GM13977 (cell line): ENCODE measurements at regions not wholly inside any gene's neighbourhood (a gene's known extent, or its start where the extent isn't known, plus 50 kb on each side); places are given as distances from the start of the nearest gene placed in this dataset.
"Not testable (repeated sequence)": the region's sequence is repeated elsewhere in the genome, so short reads cannot be mapped to it uniquely, and the experiment has no call there.

ENCODE experiments used
- DNase-seq: peaks from one replicate; pipeline ENCODE4 v3.0.0; 2012; ENCODE audit warnings: low spot score
- CTCF ChIP-seq: IDR thresholded peaks from 2 replicates; pipeline ENCODE4 v1.5.1; 2012; ENCODE audit warnings: mild to moderate bottlenecking, control low read depth; ENCODE audit not compliant: insufficient read depth; ENCODE audit errors: extremely low read depth, missing control alignments
- in situ Hi-C: fragments of 300-500 bp; cut with MboI; formaldehyde crosslinking; loops from one replicate; pipeline ENCODE4 v1.12.0; 2022; ENCODE audit warnings: low sequenced_read_pairs, low pct_unique_long_range_greater_than_20kb, mixed read lengths, inconsistent platforms; ENCODE audit not compliant: unreplicated experiment

DNA sequence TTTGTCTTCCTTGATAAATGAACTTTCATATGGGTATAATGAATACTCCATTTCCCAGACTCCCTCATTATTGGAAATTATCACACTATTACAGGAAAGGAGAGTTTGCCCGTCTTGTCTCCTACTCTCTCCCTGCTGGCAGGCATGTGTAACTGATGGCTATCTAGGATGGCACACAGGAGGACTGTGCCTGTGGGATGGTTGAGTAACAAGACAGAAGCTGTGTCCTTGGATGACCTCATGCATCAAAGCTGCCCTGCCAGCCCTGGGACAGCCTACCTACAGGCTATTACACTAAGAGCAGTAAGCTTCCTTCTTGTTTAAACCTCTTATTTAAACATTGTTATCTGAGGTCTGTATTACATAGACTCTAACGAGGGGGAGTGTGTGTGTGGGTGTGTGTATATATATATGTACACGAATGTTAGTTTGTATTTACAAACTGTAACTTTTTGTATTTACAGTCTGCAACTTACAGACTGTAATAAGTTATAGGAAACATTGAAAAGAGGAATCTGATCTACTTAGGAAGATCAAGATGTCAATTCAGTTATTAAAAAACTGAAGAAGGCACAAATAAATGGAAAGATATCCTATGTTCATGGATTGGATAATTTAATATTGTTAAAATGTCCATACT, 247.6 kb upstream of the ACO1 start:
- in situ Hi-C loops: no loop called here
- TF ChIP-seq CTCF: no peak
- DNase-seq: no peak

GRCh38 chr9:32142074-32142473, 242.4 kb upstream of the ACO1 start:
- in situ Hi-C loops: no loop called here

GRCh38 chr9:32148553-32148952, 235.9 kb upstream of the ACO1 start:
- peak; percentile 7 for TF ChIP-seq CTCF
- in situ Hi-C loops, DNase-seq: not testable (repeated sequence)

More at GRCh38 chr9:32142074-32142473, 242.4 kb upstream of the ACO1 start:
- TF ChIP-seq CTCF: no peak
- DNase-seq: no peak

DNA sequence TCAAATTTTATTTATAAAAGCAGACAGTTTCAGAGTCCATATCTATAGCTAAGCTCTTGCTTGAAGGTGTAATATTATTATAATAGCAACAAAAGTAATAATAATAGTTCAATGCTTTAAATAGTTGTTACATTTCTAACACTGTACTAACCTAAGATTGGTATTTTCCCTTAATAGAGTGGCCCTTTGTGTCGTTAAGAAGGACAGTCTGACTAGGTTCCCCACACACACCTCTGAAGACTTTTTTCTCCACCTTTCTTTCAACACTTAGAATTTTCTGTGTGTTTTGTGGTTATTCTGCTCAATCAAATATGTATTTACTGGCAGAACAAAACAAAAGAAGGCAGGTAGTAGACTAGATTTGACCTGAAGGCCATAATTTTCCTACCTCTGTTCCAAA, 223.2 kb upstream of the ACO1 start:
- in situ Hi-C loops: no loop called here
- TF ChIP-seq CTCF: no peak
- DNase-seq: no peak

DNA sequence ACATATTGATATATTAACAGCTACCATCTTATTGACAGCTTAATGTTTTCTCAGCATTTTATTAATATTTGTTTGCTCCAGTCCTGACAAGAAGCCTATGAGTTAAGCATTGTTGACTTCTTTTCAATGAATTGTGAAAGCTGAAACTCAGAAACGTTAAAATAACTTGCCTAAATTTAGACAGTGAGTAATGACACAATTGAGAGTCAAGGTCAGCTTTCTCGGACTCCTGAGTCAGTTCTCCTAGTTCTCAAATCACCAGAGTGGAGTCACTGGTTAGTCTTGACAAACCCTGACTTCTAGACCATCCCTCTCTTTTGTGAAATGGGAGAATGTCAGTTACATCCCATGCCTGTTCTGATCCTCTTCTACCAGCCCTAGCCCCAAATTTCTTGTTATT, 222.7 kb upstream of the ACO1 start:
- in situ Hi-C loops: no loop called here
- peak; percentile 13 for DNase-seq
- no peak for TF ChIP-seq CTCF

GRCh38 chr9:32166316-32166715, 218.1 kb upstream of the ACO1 start:
- in situ Hi-C loops, DNase-seq: not testable (repeated sequence)

DNA sequence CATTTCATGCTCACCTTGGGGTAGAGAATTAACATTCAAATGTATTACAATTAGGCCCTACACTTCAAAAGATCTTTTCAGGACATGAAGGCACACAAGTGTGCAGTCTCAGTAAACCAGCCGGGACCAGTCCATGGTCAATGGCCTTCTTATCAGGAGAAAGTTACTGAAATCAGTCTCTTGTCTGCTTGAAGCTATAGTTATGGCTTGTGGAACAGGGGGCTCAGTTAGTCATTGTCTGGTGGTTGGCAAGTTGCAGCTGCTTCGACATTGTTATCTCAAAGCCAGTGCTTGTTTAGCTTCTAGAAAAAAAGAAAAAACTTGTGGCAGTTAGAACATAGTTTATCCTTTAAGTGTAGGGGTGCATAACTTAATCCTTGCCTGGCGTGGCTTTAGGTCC, 213.1 kb upstream of the ACO1 start:
- in situ Hi-C loops: no loop called here
- DNase-seq: no peak
- TF ChIP-seq CTCF: no peak
